GM12878 (cell line): ENCODE measurements at regions not wholly inside any gene's neighbourhood (a gene's known extent, or its start where the extent isn't known, plus 50 kb on each side); places are given as distances from the start of the nearest gene placed in this dataset.
A peak's percentile ranks its signal among the peaks of the same experiment; 100 is the strongest.

ENCODE experiments used
- ATAC-seq: fragments of 200-7000 bp; cut with Tn5 transposase; 3 replicates; pipeline ENCODE4 v1.9.1; 2020; ENCODE audit warnings: mild to moderate bottlenecking, moderate library complexity
- BruUV-seq: library from RNA; stranded (reverse); fragments of 400-500 nt; replicated peaks from 2 replicates; lab custom pipeline; 2021; lab: Mats Ljungman, UMichigan
- CTCF ChIA-PET: fragments of 300-600 bp; sonication (Branson Sonifier 250); formaldehyde crosslinking; extraction: SDS; loops from one replicate; lab custom pipeline; 2021; ENCODE audit warnings: inconsistent platforms; lab: Yijun Ruan, JAX
- POLR2A ChIA-PET: fragments of 350-600 bp; formaldehyde crosslinking; extraction: SDS; loops from one replicate; lab custom pipeline; 2021; ENCODE audit warnings: inconsistent platforms; lab: Charles Lee
- RAD21 ChIA-PET: fragments of 300-600 bp; sonication (Branson Sonifier 250); formaldehyde crosslinking; loops from one replicate; lab custom pipeline; 2023; ENCODE audit warnings: antibody characterized with exemption; ENCODE audit not compliant: unreplicated experiment; lab: Charles Lee
- SMC1A ChIA-PET: fragments of 300-600 bp; sonication (Branson Sonifier 250); formaldehyde crosslinking; loops from one replicate; lab custom pipeline; 2023; ENCODE audit not compliant: unreplicated experiment, uncharacterized antibody; lab: Charles Lee
- DNase-seq: peaks from one replicate; pipeline ENCODE4 v3.0.0-alpha.2; 2011; ENCODE audit warnings: low read depth, low spot score
- FAIRE-seq: peaks from 3 replicates; lab custom pipeline; 2011; peaks lifted over from hg19 to GRCh38; lab: Jason Lieb, UNC
- H2AFZ ChIP-seq: 2 replicates; pipeline ENCODE4 v1.6.0; 2011; ENCODE audit warnings: low read depth, low read length, control low read depth; ENCODE audit not compliant: control insufficient read depth
- H3K27ac ChIP-seq: 2 replicates; pipeline ENCODE4 v1.5.1; 2011; ENCODE audit warnings: control low read depth; ENCODE audit not compliant: control insufficient read depth, insufficient read depth
- H3K27me3 ChIP-seq, 2 experiments: replicated peaks in 1 of 2; 2 replicates each; pipeline versions ENCODE4 v1.6.0 to v1.6.1; 2011; ENCODE audit warnings: low read length in 1 of 2; ENCODE audit not compliant: control insufficient read depth in 2 of 2, insufficient read depth in 2 of 2
- H3K36me3 ChIP-seq, 2 experiments: 2 replicates each; pipeline ENCODE4 v1.5.1; 2011; ENCODE audit warnings: low read length in 1 of 2; ENCODE audit not compliant: control insufficient read depth in 2 of 2, insufficient read depth in 2 of 2
- H3K4me1 ChIP-seq: 2 replicates; pipeline ENCODE4 v1.6.1; 2011; ENCODE audit warnings: mild to moderate bottlenecking, low read length, moderate library complexity, mixed read lengths; ENCODE audit not compliant: control insufficient read depth, insufficient read depth
- H3K4me2 ChIP-seq: 2 replicates; pipeline ENCODE4 v1.6.0; 2011; ENCODE audit warnings: control low read depth; ENCODE audit not compliant: control insufficient read depth, insufficient read depth
- H3K4me3 ChIP-seq: fragments of 200-600 bp; sonication (generic); 2 replicates; pipeline ENCODE4 v1.5.1; 2016
- H3K79me2 ChIP-seq: 2 replicates; pipeline ENCODE4 v1.6.0; 2011; ENCODE audit warnings: low read length; ENCODE audit not compliant: control insufficient read depth, insufficient read depth
- H3K9ac ChIP-seq: 2 replicates; pipeline ENCODE4 v1.8.0; 2011; ENCODE audit warnings: low read length, control low read depth, mixed read lengths; ENCODE audit not compliant: control insufficient read depth, insufficient read depth
- H3K9me3 ChIP-seq: replicated peaks from 3 replicates; pipeline ENCODE4 v1.5.1; 2011; ENCODE audit warnings: mild to moderate bottlenecking, low read length; ENCODE audit not compliant: control insufficient read depth, insufficient read depth
- H4K20me1 ChIP-seq: 2 replicates; pipeline ENCODE4 v1.6.0; 2011; ENCODE audit not compliant: control insufficient read depth, insufficient read depth
- BRCA1 ChIP-seq: IDR thresholded peaks from 2 replicates; pipeline ENCODE4 v1.6.1; 2011; ENCODE audit warnings: low read depth, low read length, improper control_type of control experiment
- CHD2 ChIP-seq: IDR thresholded peaks from 2 replicates; pipeline ENCODE4 v1.6.1; 2011; ENCODE audit warnings: low read depth, low read length, improper control_type of control experiment, borderline replicate concordance
- CHD4 ChIP-seq: fragments of 200-600 bp; sonication (generic); IDR thresholded peaks from 2 replicates; pipeline ENCODE4 v1.6.1; 2016; ENCODE audit warnings: mild to moderate bottlenecking
- EED ChIP-seq: sonication (generic); IDR thresholded peaks from 2 replicates; pipeline ENCODE4 v1.6.1; 2016; ENCODE audit warnings: antibody characterized with exemption, low read depth
- ESRRA ChIP-seq: IDR thresholded peaks from 2 replicates; pipeline ENCODE4 v1.6.1; 2012; ENCODE audit warnings: mild to moderate bottlenecking, low read length, improper control_type of control experiment
- HSF1 ChIP-seq: fragments of 150-350 bp; IDR thresholded peaks from 2 replicates; pipeline ENCODE4 v1.6.1; 2014; ENCODE audit warnings: mild to moderate bottlenecking, low read depth, low read length
- IRF5 ChIP-seq: fragments of 450-650 bp; IDR thresholded peaks from 2 replicates; pipeline ENCODE4 v1.6.1; 2017; ENCODE audit warnings: borderline replicate concordance
- JUNB ChIP-seq: IDR thresholded peaks from 2 replicates; pipeline ENCODE4 v1.6.1; 2016; ENCODE audit warnings: antibody characterized with exemption, mild to moderate bottlenecking
- JUND ChIP-seq: IDR thresholded peaks from 2 replicates; pipeline ENCODE4 v1.6.1; 2012; ENCODE audit warnings: low read depth, mild to moderate bottlenecking, low read length, improper control_type of control experiment, moderate library complexity
- KAT2A ChIP-seq: conservative IDR thresholded peaks from 2 replicates; pipeline ENCODE4 v1.6.1; 2011; ENCODE audit warnings: low read depth, low read length; ENCODE audit not compliant: control insufficient read depth
- KDM1A ChIP-seq: fragments of 200-600 bp; sonication (generic); IDR thresholded peaks from 2 replicates; pipeline ENCODE4 v1.6.1; 2016; ENCODE audit warnings: borderline replicate concordance
- MLLT1 ChIP-seq: fragments of 450-650 bp; IDR thresholded peaks from 2 replicates; pipeline ENCODE4 v1.6.1; 2016; ENCODE audit warnings: mild to moderate bottlenecking
- MTA2 ChIP-seq: fragments of 450-650 bp; IDR thresholded peaks from 2 replicates; pipeline ENCODE4 v1.6.1; 2016; ENCODE audit warnings: low read depth, mild to moderate bottlenecking, moderate library complexity
- NFYB ChIP-seq: IDR thresholded peaks from 2 replicates; pipeline ENCODE4 v1.6.1; 2011; ENCODE audit warnings: low read depth, mild to moderate bottlenecking, low read length, improper control_type of control experiment, moderate library complexity; ENCODE audit not compliant: insufficient read depth
- POLR2AphosphoS2 ChIP-seq: IDR thresholded peaks from 2 replicates; pipeline ENCODE4 v1.6.1; 2011; ENCODE audit warnings: low read depth, mild to moderate bottlenecking, low read length, improper control_type of control experiment, moderate library complexity
- RCOR1 ChIP-seq: conservative IDR thresholded peaks from 2 replicates; pipeline ENCODE4 v1.6.1; 2012; ENCODE audit warnings: low read depth, low read length, improper control_type of control experiment
- RELB ChIP-seq: fragments of 450-650 bp; IDR thresholded peaks from 2 replicates; pipeline ENCODE4 v1.6.1; 2017; ENCODE audit warnings: low read depth, mild to moderate bottlenecking, moderate library complexity
- ZBED1 ChIP-seq: IDR thresholded peaks from 2 replicates; pipeline ENCODE4 v1.6.1; 2016; ENCODE audit warnings: borderline replicate concordance
- ZNF207 ChIP-seq: fragments of 450-650 bp; IDR thresholded peaks from 2 replicates; pipeline ENCODE4 v1.6.1; 2014; ENCODE audit warnings: antibody characterized with exemption, mild to moderate bottlenecking, borderline replicate concordance
- WGBS: methylation state at CpG from one replicate; pipeline ENCODE4 v1.1.6; 2016; ENCODE audit warnings: low lambda C conversion rate; ENCODE audit not compliant: insufficient replicate concordance, insufficient coverage; ENCODE audit errors: missing lambda C conversion rate; 5-methylcytosine and 5-hydroxymethylcytosine counted together
- in situ Hi-C: fragments of 300-500 bp; cut with MboI; formaldehyde crosslinking; loops from 9 replicates; pipeline ENCODE4 v1.14.3; 2018; ENCODE audit warnings: mixed read lengths
- intact Hi-C: fragments of 100-400 bp; cut with micrococcal nuclease; formaldehyde crosslinking; loops from one replicate; pipeline ENCODE4 v1.14.2; 2022; ENCODE audit not compliant: unreplicated experiment
- TF ChIP-seq, protein P1 (sequence below): IDR thresholded peaks from 2 replicates; pipeline ENCODE4 v1.6.1; 2011; ENCODE audit warnings: low read depth, low read length, improper control_type of control experiment, borderline replicate concordance

- no peaks in the 10 kb centered on the region for H4K20me1 ChIP-seq
- no TSS peak for BruUV-seq
- SMC1A ChIA-PET, result no interaction called here
- intact Hi-C loops (no loop called here), in situ Hi-C loops (no loop called here)
- no peak overlapping the region for H3K4me3 ChIP-seq
- H3K79me2 ChIP-seq, result no peaks in the 10 kb centered on the region
- H3K36me3 ChIP-seq, result no peaks in the 10 kb centered on the region
- no peak overlapping the region for H3K9ac ChIP-seq
- WGBS, result 54% methylated on average over 15 of the region's 15 CpGs
- no peak for FAIRE-seq
- no peak for DNase-seq
- TF ChIP-seq ZBED1, result no peak
- TF ChIP-seq, protein P1, sequence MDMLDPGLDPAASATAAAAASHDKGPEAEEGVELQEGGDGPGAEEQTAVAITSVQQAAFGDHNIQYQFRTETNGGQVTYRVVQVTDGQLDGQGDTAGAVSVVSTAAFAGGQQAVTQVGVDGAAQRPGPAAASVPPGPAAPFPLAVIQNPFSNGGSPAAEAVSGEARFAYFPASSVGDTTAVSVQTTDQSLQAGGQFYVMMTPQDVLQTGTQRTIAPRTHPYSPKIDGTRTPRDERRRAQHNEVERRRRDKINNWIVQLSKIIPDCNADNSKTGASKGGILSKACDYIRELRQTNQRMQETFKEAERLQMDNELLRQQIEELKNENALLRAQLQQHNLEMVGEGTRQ, result no peak
- TF ChIP-seq JUNB, result no peak
- no peak for TF ChIP-seq BRCA1
- TF ChIP-seq MLLT1, result no peak
- no peak for TF ChIP-seq IRF5
- no peak for TF ChIP-seq KAT2A
- TF ChIP-seq HSF1, result no peak
- no peak for TF ChIP-seq KDM1A
- TF ChIP-seq CHD4, result no peak
- no peak for TF ChIP-seq MTA2
- TF ChIP-seq RCOR1, result no peak
- TF ChIP-seq NFYB, result no peak
- TF ChIP-seq POLR2AphosphoS2, result no peak
- no peak for TF ChIP-seq EED
- TF ChIP-seq CHD2, result no peak
- no peak for TF ChIP-seq JUND
- no peak for TF ChIP-seq RELB
- TF ChIP-seq ESRRA, result no peak
- no peak for TF ChIP-seq ZNF207
- H3K27me3 ChIP-seq, result peaks cover 5 to 16% of the 10 kb centered on the region in 2 experiments
- RAD21 ChIA-PET, result no interaction called here
- CTCF ChIA-PET, result no interaction called here
- no peak overlapping the region for H2AFZ ChIP-seq
- H3K4me2 ChIP-seq, result peak overlapping the region; percentile 59
- no peak overlapping the region for H3K27ac ChIP-seq
- POLR2A ChIA-PET, result no interaction called here
- ATAC-seq, result no peak
- peaks cover 1% of the 10 kb centered on the region; the same call in 1 of the 3 replicates for H3K9me3 ChIP-seq
- H3K4me1 ChIP-seq, result peaks cover 3% of the 10 kb centered on the region; the same call in 1 of the 2 replicates
Observed at GRCh38 chr6:28816339-28816908, 107.4 kb downstream of the TRIM27 start.
